PFSK-1 (cell line): ENCODE measurements at regions not wholly inside any gene's neighbourhood (a gene's known extent, or its start where the extent isn't known, plus 50 kb on each side); places are given as distances from the start of the nearest gene placed in this dataset.

Source experiments
- FOXP2 ChIP-seq: optimal IDR thresholded peaks from 2 replicates; pipeline ENCODE3; 2011; ENCODE audit warnings: borderline replicate concordance, control low read depth, inconsistent platforms; ENCODE audit not compliant: insufficient read depth; ENCODE audit errors: extremely low read length, extremely low read depth
- POLR2AphosphoS5 ChIP-seq: IDR thresholded peaks from 2 replicates; pipeline ENCODE4 v1.6.1; 2012; ENCODE audit warnings: low read depth, mild to moderate bottlenecking, control low read depth, low read length, moderate library complexity
- SIN3A ChIP-seq: IDR thresholded peaks from 2 replicates; pipeline ENCODE4 v1.6.1; 2012; ENCODE audit warnings: mild to moderate bottlenecking, low read length, moderate library complexity, borderline replicate concordance; ENCODE audit not compliant: insufficient read depth
- TAF1 ChIP-seq: IDR thresholded peaks from 2 replicates; pipeline ENCODE4 v1.6.1; 2012; ENCODE audit warnings: low read length, control low read depth, borderline replicate concordance; ENCODE audit not compliant: insufficient read depth
- TF ChIP-seq, protein P1 (sequence below), 2 experiments: IDR thresholded peaks; 2 replicates each; pipeline versions ENCODE4 v1.6.1 to v1.8.0; 2011 to 2012; ENCODE audit warnings: low read depth in 2 of 2, low read length in 2 of 2, control low read depth in 1 of 2, inconsistent platforms in 1 of 2, mild to moderate bottlenecking in 1 of 2, moderate library complexity in 1 of 2; ENCODE audit not compliant: insufficient read depth in 1 of 2

DNA sequence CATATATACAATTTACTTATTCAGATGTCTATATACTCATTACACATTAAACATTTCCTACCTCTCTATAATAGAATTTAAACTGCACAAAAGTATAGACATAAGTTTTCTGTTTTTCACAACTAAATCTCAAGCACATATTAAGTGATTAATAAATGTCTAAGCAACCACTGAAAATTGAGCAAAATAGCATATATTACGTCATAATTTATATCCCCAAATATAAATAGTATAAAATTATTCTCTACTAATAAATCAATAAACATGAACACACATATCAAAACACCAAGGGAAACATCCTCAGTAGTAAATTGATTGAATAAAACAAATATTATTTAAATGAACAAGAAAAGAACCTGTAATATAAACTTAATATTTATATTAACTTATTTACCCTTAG is 865.1 kb downstream of the CDH18 start:
- TF ChIP-seq FOXP2 (no peak), POLR2AphosphoS5 (no peak), TAF1 (no peak), SIN3A (no peak)
- TF ChIP-seq, protein P1, sequence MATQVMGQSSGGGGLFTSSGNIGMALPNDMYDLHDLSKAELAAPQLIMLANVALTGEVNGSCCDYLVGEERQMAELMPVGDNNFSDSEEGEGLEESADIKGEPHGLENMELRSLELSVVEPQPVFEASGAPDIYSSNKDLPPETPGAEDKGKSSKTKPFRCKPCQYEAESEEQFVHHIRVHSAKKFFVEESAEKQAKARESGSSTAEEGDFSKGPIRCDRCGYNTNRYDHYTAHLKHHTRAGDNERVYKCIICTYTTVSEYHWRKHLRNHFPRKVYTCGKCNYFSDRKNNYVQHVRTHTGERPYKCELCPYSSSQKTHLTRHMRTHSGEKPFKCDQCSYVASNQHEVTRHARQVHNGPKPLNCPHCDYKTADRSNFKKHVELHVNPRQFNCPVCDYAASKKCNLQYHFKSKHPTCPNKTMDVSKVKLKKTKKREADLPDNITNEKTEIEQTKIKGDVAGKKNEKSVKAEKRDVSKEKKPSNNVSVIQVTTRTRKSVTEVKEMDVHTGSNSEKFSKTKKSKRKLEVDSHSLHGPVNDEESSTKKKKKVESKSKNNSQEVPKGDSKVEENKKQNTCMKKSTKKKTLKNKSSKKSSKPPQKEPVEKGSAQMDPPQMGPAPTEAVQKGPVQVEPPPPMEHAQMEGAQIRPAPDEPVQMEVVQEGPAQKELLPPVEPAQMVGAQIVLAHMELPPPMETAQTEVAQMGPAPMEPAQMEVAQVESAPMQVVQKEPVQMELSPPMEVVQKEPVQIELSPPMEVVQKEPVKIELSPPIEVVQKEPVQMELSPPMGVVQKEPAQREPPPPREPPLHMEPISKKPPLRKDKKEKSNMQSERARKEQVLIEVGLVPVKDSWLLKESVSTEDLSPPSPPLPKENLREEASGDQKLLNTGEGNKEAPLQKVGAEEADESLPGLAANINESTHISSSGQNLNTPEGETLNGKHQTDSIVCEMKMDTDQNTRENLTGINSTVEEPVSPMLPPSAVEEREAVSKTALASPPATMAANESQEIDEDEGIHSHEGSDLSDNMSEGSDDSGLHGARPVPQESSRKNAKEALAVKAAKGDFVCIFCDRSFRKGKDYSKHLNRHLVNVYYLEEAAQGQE (IDR thresholded peaks at IDR 0.05; ENCODE audit: insufficient read depth in 1 of 2, low read depth in 2 of 2, low read length in 2 of 2) = no peak

DNA sequence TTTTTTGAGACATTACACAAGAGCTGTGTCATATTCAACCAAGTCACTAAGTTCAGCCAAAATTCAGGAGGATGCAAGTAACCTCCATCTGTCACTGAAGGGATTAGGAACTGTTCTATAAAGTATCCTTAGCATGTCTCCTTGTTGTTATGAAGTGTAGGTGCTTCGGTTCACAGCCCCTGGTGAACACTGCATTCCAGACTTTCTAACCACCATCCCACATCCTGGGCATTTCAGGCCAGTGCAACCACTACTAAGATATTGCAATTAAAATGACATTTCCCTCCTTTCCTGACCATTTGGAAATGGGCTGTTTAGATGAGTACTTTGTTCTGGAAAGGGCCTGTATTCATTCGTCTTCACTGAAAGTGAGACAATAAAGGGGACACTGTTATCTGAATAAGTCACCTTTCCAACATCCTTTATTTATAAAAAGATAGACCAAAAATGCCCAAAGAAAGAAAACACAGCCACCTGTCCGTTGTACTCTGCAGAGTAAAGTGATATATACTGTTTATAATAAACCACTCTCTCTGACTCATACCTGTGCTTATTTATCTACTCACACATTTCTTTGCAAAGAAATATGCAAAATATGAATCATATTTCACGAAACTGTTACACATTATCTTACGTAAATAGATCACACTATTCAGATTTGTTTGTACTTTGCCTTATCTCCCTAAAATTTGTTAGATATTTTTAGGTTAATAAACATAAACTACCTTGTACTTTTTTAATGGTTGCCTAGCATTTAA is 861.9 kb downstream of the CDH18 start:
- TF ChIP-seq TAF1 (no peak), FOXP2 (no peak), SIN3A (no peak), POLR2AphosphoS5 (no peak)
- TF ChIP-seq, protein P1 (IDR thresholded peaks at IDR 0.05; ENCODE audit: insufficient read depth in 1 of 2, low read depth in 2 of 2, low read length in 2 of 2) = no peak

DNA sequence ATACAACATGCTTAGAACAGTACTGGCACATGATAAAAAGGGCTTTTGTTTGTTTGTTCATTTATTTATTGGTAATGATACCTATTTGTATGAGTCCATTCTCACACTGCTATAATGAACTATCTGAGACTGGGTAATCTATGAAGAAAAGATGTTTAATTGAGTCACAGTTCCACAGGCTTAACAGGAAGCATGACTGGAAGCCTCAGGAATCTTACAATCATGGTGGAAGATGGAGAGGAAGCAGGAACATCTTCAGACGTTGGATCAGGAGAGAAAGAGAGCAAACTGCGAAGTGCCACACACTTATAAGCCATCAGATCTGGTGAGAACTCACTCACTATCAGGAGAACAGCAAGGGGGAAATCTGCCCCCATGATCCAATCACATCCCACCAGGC is 847.7 kb downstream of the CDH18 start:
- no peak for TF ChIP-seq TAF1
- TF ChIP-seq, protein P1 (IDR thresholded peaks at IDR 0.05; ENCODE audit: insufficient read depth in 1 of 2, low read depth in 2 of 2, low read length in 2 of 2) = no peak

DNA sequence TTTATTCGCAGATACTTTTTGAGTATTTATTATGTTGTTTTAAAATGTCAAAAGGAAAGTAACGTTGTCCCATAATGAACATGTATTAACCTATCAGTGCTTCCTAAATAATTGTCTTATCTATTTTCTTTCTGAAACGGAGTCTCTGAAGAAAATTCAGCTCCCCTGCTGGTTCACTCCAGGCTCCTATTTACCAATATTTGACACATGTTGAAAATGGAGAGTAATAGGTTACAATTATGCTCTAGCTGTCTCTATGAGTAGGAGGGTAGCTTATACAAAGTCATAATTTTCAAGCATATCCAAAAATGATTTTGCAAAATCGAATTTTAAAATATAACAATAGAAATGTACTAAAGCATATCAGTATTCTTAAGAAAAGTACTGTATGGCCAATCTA is 844.1 kb downstream of the CDH18 start:
- TF ChIP-seq SIN3A = no peak
- TF ChIP-seq FOXP2 = no peak
- TF ChIP-seq TAF1 = no peak
- TF ChIP-seq POLR2AphosphoS5 = no peak
- TF ChIP-seq, protein P1 (IDR thresholded peaks at IDR 0.05; ENCODE audit: insufficient read depth in 1 of 2, low read depth in 2 of 2, low read length in 2 of 2) = no peak

DNA sequence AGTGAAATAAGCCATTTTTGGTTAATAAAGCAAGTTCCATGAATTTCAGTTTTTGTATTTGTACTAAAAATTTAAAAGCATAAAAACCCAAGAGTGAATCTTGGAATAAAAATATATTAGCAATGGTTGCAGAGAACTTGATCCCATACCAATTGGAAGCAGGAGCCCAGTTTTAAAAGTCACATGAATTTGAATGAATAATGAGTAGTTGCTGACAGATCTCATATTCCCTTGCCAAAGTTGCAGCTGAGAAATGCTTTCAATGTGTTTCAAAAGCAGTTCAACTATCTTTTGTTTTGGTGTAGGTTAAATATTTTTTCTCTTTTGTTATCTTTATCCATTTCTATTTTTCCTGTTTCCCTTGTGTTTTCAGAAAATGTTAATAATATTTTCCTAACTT is 818.6 kb downstream of the CDH18 start:
- TF ChIP-seq FOXP2 = no peak
- no peak for TF ChIP-seq TAF1
- TF ChIP-seq POLR2AphosphoS5 = no peak
- TF ChIP-seq, protein P1 (IDR thresholded peaks at IDR 0.05; ENCODE audit: insufficient read depth in 1 of 2, low read depth in 2 of 2, low read length in 2 of 2) = no peak
- TF ChIP-seq SIN3A = no peak
